DOHH2 (cell line): ENCODE measurements at regions not wholly inside any gene's neighbourhood (a gene's known extent, or its start where the extent isn't known, plus 50 kb on each side); places are given as distances from the start of the nearest gene placed in this dataset.

Source experiments
- CTCF ChIP-seq: fragments of 200-600 bp; sonication (generic); IDR thresholded peaks from one replicate; pipeline ENCODE4 v1.5.1; 2014; ENCODE audit warnings: antibody characterized with exemption, mild to moderate bottlenecking, low read depth, low read length; ENCODE audit not compliant: poor library complexity, severe bottlenecking
- EZH2phosphoT487 ChIP-seq: fragments of 200-600 bp; sonication (generic); IDR thresholded peaks from 2 replicates; pipeline ENCODE4 v1.6.1; 2017; ENCODE audit warnings: borderline replicate concordance, mild to moderate bottlenecking, antibody characterized with exemption, low read length, moderate library complexity, mixed read lengths

DNA sequence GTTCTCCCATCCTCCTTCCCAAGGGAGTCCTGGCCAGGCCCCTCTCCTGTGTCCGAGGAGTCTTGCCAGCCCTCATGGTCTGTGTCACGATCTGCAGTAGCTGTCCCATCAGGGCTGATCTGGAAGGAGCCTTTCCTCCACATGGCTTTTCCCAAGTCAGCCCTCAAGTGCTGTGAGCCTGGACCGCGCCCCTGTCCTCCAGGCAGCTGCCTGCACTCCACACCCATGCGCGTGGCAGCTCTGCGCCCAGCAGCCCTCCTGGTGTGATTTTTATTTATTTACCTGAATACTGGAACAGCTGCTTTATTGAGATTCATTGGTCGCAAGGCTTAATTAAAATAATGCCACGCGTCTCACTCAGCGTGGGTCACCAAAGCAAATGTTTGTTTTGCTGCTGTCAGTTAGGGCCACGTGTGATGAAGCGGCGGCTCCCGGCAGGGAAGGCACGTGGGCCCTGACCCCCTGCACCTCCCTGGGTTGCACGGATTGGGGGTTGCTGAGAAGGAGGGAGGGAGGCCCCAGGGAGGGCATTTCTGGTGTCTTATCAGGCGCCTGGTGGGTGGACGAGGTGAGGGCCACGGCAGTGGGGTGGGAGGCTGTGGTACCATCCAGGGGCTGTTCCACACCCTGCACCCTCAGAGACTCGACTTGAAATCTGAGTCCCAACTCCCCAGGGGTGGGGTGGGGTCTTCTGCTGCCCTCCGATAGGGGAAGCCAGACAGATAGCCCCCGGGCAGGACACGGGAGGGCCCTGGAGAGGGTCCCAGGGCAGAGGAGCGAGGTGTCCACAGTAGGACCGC, 206.3 kb upstream of the C14orf180 start:
- no peak for TF ChIP-seq EZH2phosphoT487
- no peak for TF ChIP-seq CTCF
